Lower leg skin (tissue), 4 donors: ENCODE measurements at regions not wholly inside any gene's neighbourhood (a gene's known extent, or its start where the extent isn't known, plus 50 kb on each side); places are given as distances from the start of the nearest gene placed in this dataset.
"Not testable (repeated sequence)": the region's sequence is repeated elsewhere in the genome, so short reads cannot be mapped to it uniquely, and the experiment has no call there.

Experiments
- DNase-seq, 2 donors: peaks; one replicate each; pipeline ENCODE4 v3.0.0-alpha.2; 2019; ENCODE audit warnings: low spot score in 2 of 2
- H3K4me3 ChIP-seq: fragments of 200-600 bp; sonication (generic); 2 replicates; pipeline ENCODE4 v1.5.1; 2017; ENCODE audit warnings: mild to moderate bottlenecking, low read depth; ENCODE audit not compliant: poor library complexity, severe bottlenecking
- CTCF ChIP-seq, 3 donors: fragments of 450-650 bp; IDR thresholded peaks; one replicate each; pipeline ENCODE4 v1.5.1; 2016; ENCODE audit warnings: antibody characterized with exemption in 3 of 3, mild to moderate bottlenecking in 3 of 3, moderate library complexity in 2 of 3
- POLR2A ChIP-seq, 2 donors: fragments of 450-650 bp; IDR thresholded peaks; one replicate each; pipeline ENCODE4 v1.6.1; 2016 to 2017; ENCODE audit warnings: antibody characterized with exemption in 2 of 2, mild to moderate bottlenecking in 1 of 2, moderate library complexity in 1 of 2
- WGBS, 2 donors: methylation state at CpG; one replicate each; pipeline ENCODE4 v1.1.5; 2018; 5-methylcytosine and 5-hydroxymethylcytosine counted together
- intact Hi-C: fragments of 100-400 bp; cut with DNase I; formaldehyde crosslinking; loops from one replicate; pipeline ENCODE4 v1.15.0; 2023; ENCODE audit warnings: low total_unique reads

DNA sequence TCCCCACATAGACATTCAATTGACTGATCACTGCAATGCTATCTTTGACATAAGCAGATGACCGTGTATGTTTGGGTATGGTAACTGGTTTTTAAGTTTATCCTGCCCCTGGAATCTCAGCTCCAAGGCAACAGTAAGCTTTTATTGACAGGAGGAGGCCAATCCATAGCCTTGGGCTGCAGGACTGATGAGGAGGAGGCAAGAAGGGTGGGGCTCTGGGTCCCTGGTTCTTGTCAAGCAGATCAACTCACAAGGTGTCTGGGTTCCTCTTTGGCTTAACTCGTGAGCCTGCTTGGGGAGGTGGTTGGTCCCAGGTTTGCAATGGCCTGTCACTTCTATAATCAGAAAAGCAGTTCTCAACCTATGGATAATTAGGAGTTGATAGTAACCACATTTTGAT, 113.2 kb upstream of the STX18 start:
- intact Hi-C loops, result no loop called here
- H3K4me3 ChIP-seq, result no peak overlapping the region
- 78 to 81% methylated on average over 2 of the region's 2 CpGs for WGBS, 2 donors

DNA sequence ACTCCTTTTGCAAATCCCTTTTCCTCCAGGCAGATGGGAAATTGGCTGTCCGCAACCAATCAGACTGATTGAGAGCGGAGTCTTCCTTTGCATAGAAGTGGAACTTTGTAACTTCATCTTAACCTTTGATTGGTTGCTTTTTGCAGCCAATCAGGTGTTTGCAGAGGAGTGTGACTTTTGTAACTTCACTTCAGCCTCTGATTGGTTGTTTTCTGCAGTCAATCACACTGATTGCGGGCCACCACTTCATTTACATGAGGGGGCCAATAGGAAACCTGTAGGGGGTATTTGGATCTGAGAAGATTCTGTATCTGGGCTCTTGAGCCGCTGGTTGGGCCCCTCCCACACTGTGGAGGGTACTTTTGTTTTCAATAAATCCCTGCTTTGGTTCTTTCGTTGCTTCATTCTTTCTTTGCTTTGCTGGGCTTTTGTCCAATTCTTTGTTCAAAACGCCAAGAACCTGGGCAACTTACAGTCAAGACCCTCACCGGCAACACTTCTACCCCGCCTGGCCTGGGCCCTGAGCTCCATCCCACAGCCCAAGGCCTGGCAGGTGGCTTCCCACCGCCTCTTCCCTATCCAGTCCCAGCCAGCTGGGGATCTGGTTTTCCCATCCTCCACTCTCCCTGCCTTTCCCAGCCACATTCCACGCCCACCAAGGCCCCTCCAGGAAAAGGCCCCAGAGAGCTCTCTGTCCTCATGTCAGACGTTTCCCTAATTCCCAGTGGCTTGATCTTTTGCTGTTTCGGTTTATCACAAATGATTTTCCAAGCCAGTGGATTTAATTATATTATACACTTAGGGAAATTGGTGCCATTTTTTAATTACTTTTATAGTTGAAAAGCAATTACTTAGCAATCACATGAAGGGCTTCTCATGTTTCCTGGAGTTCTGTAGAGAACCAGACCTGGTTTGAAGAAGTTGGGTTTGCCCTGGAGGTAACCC, 110.2 kb upstream of the STX18 start:
- 80 to 81% methylated on average over 12 of the region's 12 CpGs for WGBS, 2 donors
- intact Hi-C loops, result no loop called here
- no peak for DNase-seq
- TF ChIP-seq POLR2A (IDR thresholded peaks at IDR 0.05) (no peak), CTCF (IDR thresholded peaks at IDR 0.05) (no peak)
- no peak overlapping the region for H3K4me3 ChIP-seq

More for the DNA sequence above, 113.2 kb upstream of the STX18 start:
- TF ChIP-seq POLR2A (IDR thresholded peaks at IDR 0.05), result no peak
- no peak for TF ChIP-seq CTCF (IDR thresholded peaks at IDR 0.05)
- no peak for DNase-seq

DNA sequence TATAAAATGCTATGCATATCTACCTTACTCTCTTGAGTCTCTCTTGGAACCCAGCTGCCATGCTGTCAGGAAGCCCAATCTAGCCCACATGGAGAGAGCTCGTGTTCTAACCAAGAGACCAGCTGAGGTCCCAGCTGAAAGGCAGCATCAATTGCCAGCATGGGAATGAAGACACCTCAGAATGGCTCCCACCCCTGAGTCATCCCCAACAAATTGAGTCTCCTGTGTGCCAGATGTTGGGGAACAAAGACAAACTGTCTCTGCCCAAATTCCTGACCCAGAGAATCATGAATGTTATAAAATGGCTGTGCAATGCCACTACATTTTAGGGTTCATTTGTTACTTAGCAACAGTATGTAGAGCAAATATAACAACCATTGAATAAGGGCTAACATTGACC, 105.2 kb upstream of the STX18 start:
- no peak overlapping the region for H3K4me3 ChIP-seq
- TF ChIP-seq POLR2A (IDR thresholded peaks at IDR 0.05) (no peak), CTCF (IDR thresholded peaks at IDR 0.05) (no peak)
- WGBS, 2 donors, result 94 to 100% methylated on average over 1 of the region's 1 CpG
- intact Hi-C loops, result no loop called here
- no peak for DNase-seq

GRCh38 chr4:4645743-4646142, 103.9 kb upstream of the STX18 start:
- TF ChIP-seq POLR2A (IDR thresholded peaks at IDR 0.05) (no peak), CTCF (IDR thresholded peaks at IDR 0.05) (no peak)
- H3K4me3 ChIP-seq, result no peak overlapping the region
- intact Hi-C loops, result no loop called here
- 74 to 77% methylated on average over 3 of the region's 3 CpGs for WGBS, 2 donors
- no peak for DNase-seq

- DNase-seq, H3K4me3 ChIP-seq, intact Hi-C loops: not testable (repeated sequence)
- WGBS, 2 donors, result 67 to 84% methylated on average over 5 of the region's 5 CpGs
These were observed 102.4 kb upstream of the STX18 start for GRCh38 chr4:4644277-4644676.

- DNase-seq, result not testable (repeated sequence)
These were observed 101.9 kb upstream of the STX18 start for GRCh38 chr4:4643743-4644142.

GRCh38 chr4:4643306-4643705, 101.5 kb upstream of the STX18 start:
- no peak for TF ChIP-seq CTCF (IDR thresholded peaks at IDR 0.05)
- no peak for TF ChIP-seq POLR2A (IDR thresholded peaks at IDR 0.05)
- 87 to 91% methylated on average over 5 of the region's 5 CpGs for WGBS, 2 donors
- no peak overlapping the region for H3K4me3 ChIP-seq
- intact Hi-C loops, result no loop called here
- no peak for DNase-seq

More at GRCh38 chr4:4643743-4644142, 101.9 kb upstream of the STX18 start:
- 70 to 72% methylated on average over 6 of the region's 6 CpGs for WGBS, 2 donors
- H3K4me3 ChIP-seq, intact Hi-C loops: not testable (repeated sequence)
